ENCODE measurements at regions not wholly inside any gene's neighbourhood (a gene's known extent, or its start where the extent isn't known, plus 50 kb on each side); places are given as distances from the start of the nearest gene placed in this dataset.

GRCh38 chr3:99418709-99419108 lies 219.7 kb upstream of the COL8A1 start:
- DNase-seq: no peak
- Histone ChIP-seq H2BK20ac (ENCODE audit: low read depth, low read length, poor library complexity, severe bottlenecking) (no peak overlapping the region), H2AK5ac (ENCODE audit: insufficient read length, low read length) (no peak overlapping the region), H4K5ac (ENCODE audit: insufficient read length, low read depth, low read length) (no peak overlapping the region), H2AFZ (ENCODE audit: low read length) (no peak overlapping the region), H3K79me2 (ENCODE audit: insufficient read depth, low read length) (no peaks in the 10 kb centered on the region), H3K27ac (ENCODE audit: insufficient read length, low read depth, low read length) (no peak overlapping the region), H3K9ac (ENCODE audit: extremely low read depth, insufficient read length, low read length) (no peak overlapping the region), H3K4me2 (ENCODE audit: insufficient read depth, insufficient read length, low read length) (no peak overlapping the region), H2BK120ac (ENCODE audit: low read depth, low read length, poor library complexity, severe bottlenecking) (no peak overlapping the region), H2BK15ac (ENCODE audit: low read depth, low read length) (no peak overlapping the region), H3K14ac (ENCODE audit: insufficient read depth, low read length) (no peak overlapping the region), H3K56ac (ENCODE audit: insufficient read length, low read depth, low read length) (no peak overlapping the region), H3K9me3 (ENCODE audit: control insufficient read depth, low read depth, low read length) (no peaks in the 10 kb centered on the region), H4K20me1 (ENCODE audit: control insufficient read depth, insufficient read depth, insufficient read length) (no peaks in the 10 kb centered on the region), H3K23me2 (ENCODE audit: insufficient read length, low read depth, low read length, poor library complexity, severe bottlenecking) (no peaks in the 10 kb centered on the region), H3K18ac (ENCODE audit: insufficient read length, low read depth, low read length) (no peak overlapping the region), H3K27me3 (ENCODE audit: insufficient read depth, low read length) (no peaks in the 10 kb centered on the region), H4K8ac (replicated peaks; ENCODE audit: insufficient read length, low read depth, low read length) (no peak overlapping the region), H3T11ph (ENCODE audit: low read length) (no peak overlapping the region), H3K23ac (ENCODE audit: insufficient read length, low read depth, low read length) (no peak overlapping the region), H3K4ac (ENCODE audit: low read depth, low read length) (no peak overlapping the region), H2BK5ac (ENCODE audit: insufficient read length, low read length) (no peak overlapping the region), H4K91ac (ENCODE audit: insufficient read length, low read depth, low read length) (no peak overlapping the region), H3K4me1 (ENCODE audit: insufficient read depth, low read length) (no peaks in the 10 kb centered on the region; the same call in 1 of the 2 replicates), H2BK12ac (ENCODE audit: insufficient read length, low read depth, low read length) (no peak overlapping the region), H3K79me1 (ENCODE audit: insufficient read depth, low read depth, low read length, poor library complexity, severe bottlenecking) (no peaks in the 10 kb centered on the region)
- TF ChIP-seq CTCF (conservative IDR thresholded peaks at IDR 0.05): no peak
- Mint-ChIP-seq H3K4me1 (no peaks in the 10 kb centered on the region), H3K27me3 (ENCODE audit: low read depth) (no peaks in the 10 kb centered on the region; the same call in 1 of the 2 replicates), H3K27ac (no peak overlapping the region; a peak in 1 of 7 replicates), H3K9me3 (no peaks in the 10 kb centered on the region; a peak in 1 of 5 replicates), H3K4me3 (no peak overlapping the region), H3K36me3 (ENCODE audit: insufficient read depth in 1 of 3, low read depth in 3 of 3) (no peaks in the 10 kb centered on the region)
- no CpG with 5 or more reads among the region's 3 CpGs for WGBS (ENCODE audit: extremely low coverage, insufficient read length, low lambda C conversion rate)
